Thyroid gland (tissue), 4 donors: ENCODE measurements at regions not wholly inside any gene's neighbourhood (a gene's known extent, or its start where the extent isn't known, plus 50 kb on each side); places are given as distances from the start of the nearest gene placed in this dataset.

Source experiments
- DNase-seq, 2 donors: peaks; one replicate each; pipeline ENCODE4 v3.0.0-alpha.2; 2019
- H3K27ac ChIP-seq, 3 donors: fragments of 200-600 bp; sonication (generic); 1 replicate in 2 of 3; 2 replicates in 1 of 3; pipeline ENCODE4 v1.5.1; 2016 to 2019; ENCODE audit warnings: mild to moderate bottlenecking in 1 of 3, moderate library complexity in 1 of 3
- H3K27me3 ChIP-seq: fragments of 200-600 bp; sonication (generic); one replicate; pipeline ENCODE4 v1.5.1; 2019
- H3K36me3 ChIP-seq, 2 donors: fragments of 200-600 bp; sonication (generic); one replicate each; pipeline ENCODE4 v1.5.1; 2016 to 2019
- H3K4me1 ChIP-seq, 2 donors: fragments of 200-600 bp; sonication (generic); one replicate each; pipeline ENCODE4 v1.5.1; 2017 to 2019
- H3K4me3 ChIP-seq, 3 donors: fragments of 200-600 bp; sonication (generic); replicated peaks in 1 of 3; 1 replicate in 2 of 3; 2 replicates in 1 of 3; pipeline ENCODE4 v1.5.1; 2016; ENCODE audit warnings: mild to moderate bottlenecking in 1 of 3
- H3K9me3 ChIP-seq: fragments of 200-600 bp; sonication (generic); one replicate; pipeline ENCODE4 v1.5.1; 2017
- POLR2A ChIP-seq, 2 donors: fragments of 450-650 bp; IDR thresholded peaks; one replicate each; pipeline ENCODE4 v1.6.1; 2017; ENCODE audit warnings: antibody characterized with exemption in 2 of 2, mild to moderate bottlenecking in 2 of 2, moderate library complexity in 1 of 2
- WGBS, 2 donors: methylation state at CpG; one replicate each; pipeline ENCODE4 v1.1.5; 2017; 5-methylcytosine and 5-hydroxymethylcytosine counted together
- intact Hi-C: fragments of 100-400 bp; cut with DNase I; formaldehyde crosslinking; loops from one replicate; pipeline ENCODE4 v1.15.1; 2023
- TF ChIP-seq, protein P1 (sequence below), 6 experiments: fragments of 200-600 bp in 3 of 6; fragments of 450-650 bp in 3 of 6; sonication (generic) in 3 of 6; IDR thresholded peaks; one replicate each; pipeline ENCODE4 v1.5.1; 2016 to 2019; ENCODE audit warnings: antibody characterized with exemption in 6 of 6, mild to moderate bottlenecking in 2 of 6, inconsistent platforms in 1 of 6, moderate library complexity in 1 of 6

DNA sequence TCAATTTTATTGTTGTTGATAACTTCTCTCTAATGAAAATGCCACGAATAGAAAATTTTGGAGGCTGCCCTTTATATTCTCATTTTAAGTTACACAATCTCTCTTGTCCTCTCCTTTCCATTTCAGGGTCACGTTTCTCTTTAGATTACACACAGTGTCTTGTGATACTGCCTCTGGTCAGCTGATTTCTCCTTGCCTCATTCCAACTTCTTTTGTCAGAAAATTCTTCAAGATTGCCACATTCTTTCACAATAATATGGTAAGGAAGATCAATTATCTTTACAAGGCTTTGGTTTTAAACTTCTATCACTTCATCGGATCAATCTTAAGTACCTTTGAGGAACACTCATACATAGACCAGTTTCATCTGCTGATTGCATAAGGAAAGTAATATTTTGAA lies 370.3 kb downstream of the RFPL4B start:
- no peak for DNase-seq
- Histone ChIP-seq H3K4me1 (no peaks in the 10 kb centered on the region), H3K27ac (no peak overlapping the region), H3K4me3 (no peak overlapping the region), H3K27me3 (no peaks in the 10 kb centered on the region), H3K36me3 (no peaks in the 10 kb centered on the region), H3K9me3 (no peaks in the 10 kb centered on the region)
- TF ChIP-seq POLR2A (IDR thresholded peaks at IDR 0.05), result no peak
- TF ChIP-seq, protein P1, sequence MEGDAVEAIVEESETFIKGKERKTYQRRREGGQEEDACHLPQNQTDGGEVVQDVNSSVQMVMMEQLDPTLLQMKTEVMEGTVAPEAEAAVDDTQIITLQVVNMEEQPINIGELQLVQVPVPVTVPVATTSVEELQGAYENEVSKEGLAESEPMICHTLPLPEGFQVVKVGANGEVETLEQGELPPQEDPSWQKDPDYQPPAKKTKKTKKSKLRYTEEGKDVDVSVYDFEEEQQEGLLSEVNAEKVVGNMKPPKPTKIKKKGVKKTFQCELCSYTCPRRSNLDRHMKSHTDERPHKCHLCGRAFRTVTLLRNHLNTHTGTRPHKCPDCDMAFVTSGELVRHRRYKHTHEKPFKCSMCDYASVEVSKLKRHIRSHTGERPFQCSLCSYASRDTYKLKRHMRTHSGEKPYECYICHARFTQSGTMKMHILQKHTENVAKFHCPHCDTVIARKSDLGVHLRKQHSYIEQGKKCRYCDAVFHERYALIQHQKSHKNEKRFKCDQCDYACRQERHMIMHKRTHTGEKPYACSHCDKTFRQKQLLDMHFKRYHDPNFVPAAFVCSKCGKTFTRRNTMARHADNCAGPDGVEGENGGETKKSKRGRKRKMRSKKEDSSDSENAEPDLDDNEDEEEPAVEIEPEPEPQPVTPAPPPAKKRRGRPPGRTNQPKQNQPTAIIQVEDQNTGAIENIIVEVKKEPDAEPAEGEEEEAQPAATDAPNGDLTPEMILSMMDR (IDR thresholded peaks at IDR 0.05), result no peak
- 86% methylated on average over 3 of the region's 3 CpGs for WGBS, 2 donors
- intact Hi-C loops, result no loop called here

DNA sequence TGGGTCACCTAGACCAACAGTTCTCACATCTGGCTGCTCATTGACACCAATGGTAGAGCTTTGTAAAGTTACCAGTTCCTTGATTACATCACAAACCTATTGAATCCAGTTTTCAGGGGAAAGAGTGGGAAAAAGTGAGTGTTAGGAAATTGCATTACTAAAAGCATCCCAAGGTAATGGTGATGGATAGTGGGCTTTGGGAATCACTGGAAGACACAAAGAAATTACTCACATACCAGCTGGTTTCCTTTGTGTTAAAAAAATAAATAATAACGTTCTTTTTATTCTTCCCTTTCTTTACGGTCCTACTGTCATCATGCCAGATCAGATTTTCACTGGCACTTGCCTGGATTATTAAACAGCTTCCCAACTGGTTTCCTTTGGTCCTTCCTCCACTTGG lies 370.7 kb downstream of the RFPL4B start:
- no peaks in the 10 kb centered on the region for H3K4me1 ChIP-seq
- H3K36me3 ChIP-seq, result no peaks in the 10 kb centered on the region
- H3K27me3 ChIP-seq, result no peaks in the 10 kb centered on the region
- DNase-seq, result no peak
- no peak overlapping the region for H3K27ac ChIP-seq
- TF ChIP-seq POLR2A (IDR thresholded peaks at IDR 0.05), result no peak
- no peak overlapping the region for H3K4me3 ChIP-seq
- H3K9me3 ChIP-seq, result no peaks in the 10 kb centered on the region
- intact Hi-C loops, result no loop called here
- WGBS, 2 donors, result 73 to 77% methylated on average over 2 of the region's 2 CpGs

DNA sequence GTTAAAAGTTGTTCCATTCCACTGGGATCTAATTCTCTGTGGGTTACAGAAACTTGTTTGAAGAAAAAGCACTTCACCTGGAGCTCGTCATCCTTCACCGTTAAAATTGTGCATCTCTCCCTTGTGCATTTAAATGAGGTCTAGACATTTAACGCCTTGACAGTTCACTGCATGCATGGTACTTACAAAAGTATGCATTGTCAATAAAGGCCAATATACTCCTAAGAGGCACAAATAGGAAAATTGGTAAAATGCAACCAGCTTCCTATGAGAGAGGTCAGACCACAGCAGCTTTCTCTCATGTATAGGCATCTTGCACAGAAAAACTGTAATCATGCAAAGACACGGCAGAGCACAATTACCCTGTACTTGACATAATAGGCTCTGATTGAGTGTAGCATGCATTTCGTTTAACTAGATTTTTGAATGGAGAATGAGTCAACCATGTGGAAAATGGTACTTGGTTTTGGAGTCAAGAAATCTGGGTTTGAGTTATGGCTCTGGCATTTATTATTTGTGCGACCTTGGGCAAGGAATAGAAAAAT lies 378.5 kb downstream of the RFPL4B start:
- 61 to 67% methylated on average over 6 of the region's 6 CpGs for WGBS, 2 donors
- Histone ChIP-seq H3K27me3 (no peaks in the 10 kb centered on the region), H3K4me1 (no peaks in the 10 kb centered on the region), H3K27ac (no peak overlapping the region), H3K9me3 (no peaks in the 10 kb centered on the region), H3K36me3 (no peaks in the 10 kb centered on the region), H3K4me3 (no peak overlapping the region)
- DNase-seq, result no peak
- no peak for TF ChIP-seq POLR2A (IDR thresholded peaks at IDR 0.05)
- TF ChIP-seq, protein P1 (IDR thresholded peaks at IDR 0.05), result no peak
- intact Hi-C loops, result no loop called here

DNA sequence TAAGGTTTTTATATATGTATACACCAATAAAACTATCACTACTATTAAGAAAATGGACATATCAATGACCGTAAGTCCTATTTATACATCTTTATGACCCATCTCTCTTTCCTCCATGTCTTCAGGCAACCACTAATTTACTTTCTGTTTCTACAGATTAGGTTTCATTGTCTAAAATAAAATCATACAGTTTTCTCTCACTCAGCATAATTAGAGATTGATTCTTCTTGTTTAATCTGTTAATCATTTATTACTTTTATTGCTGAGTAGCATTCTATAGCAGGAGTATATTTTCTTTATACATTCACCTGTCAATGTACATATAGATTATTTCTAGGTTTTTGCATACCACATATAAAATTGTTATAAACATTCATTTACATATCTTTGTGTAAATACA lies 388.0 kb downstream of the RFPL4B start:
- no peak for DNase-seq
- H3K27me3 ChIP-seq, result no peaks in the 10 kb centered on the region
- WGBS, 2 donors, result 95 to 97% methylated on average over 1 of the region's 1 CpG
- no peaks in the 10 kb centered on the region for H3K9me3 ChIP-seq
- TF ChIP-seq, protein P1 (IDR thresholded peaks at IDR 0.05), result no peak
- no peak for TF ChIP-seq POLR2A (IDR thresholded peaks at IDR 0.05)
- no peaks in the 10 kb centered on the region for H3K36me3 ChIP-seq
- H3K4me3 ChIP-seq, result no peak overlapping the region
- H3K4me1 ChIP-seq, result no peaks in the 10 kb centered on the region
- H3K27ac ChIP-seq, result no peak overlapping the region
- intact Hi-C loops, result no loop called here

DNA sequence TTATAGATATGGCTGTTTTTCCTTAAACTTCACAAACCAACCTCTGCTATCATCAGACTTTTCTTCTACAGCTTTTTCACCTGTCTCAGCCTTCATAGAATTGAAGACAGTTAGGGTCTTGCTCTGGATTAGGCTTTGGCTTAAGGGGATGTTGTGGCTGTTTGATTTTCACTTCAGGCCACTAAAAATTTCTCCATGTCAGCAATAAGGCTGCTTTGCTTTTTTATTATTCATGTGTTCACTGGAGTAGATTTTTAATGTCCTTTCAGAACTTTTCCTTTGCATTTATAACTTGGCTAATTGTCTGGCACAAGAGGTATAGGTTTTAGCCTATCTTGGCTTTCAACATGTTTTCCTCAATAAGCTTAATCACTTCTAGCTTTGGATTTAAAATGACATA lies 392.6 kb downstream of the RFPL4B start:
- intact Hi-C loops, result no loop called here
- no peak for DNase-seq
- H3K36me3 ChIP-seq, result no peaks in the 10 kb centered on the region

More for the DNA sequence above, 392.6 kb downstream of the RFPL4B start:
- Histone ChIP-seq H3K27ac (no peak overlapping the region), H3K4me1 (no peaks in the 10 kb centered on the region), H3K4me3 (no peak overlapping the region), H3K9me3 (no peaks in the 10 kb centered on the region), H3K27me3 (no peaks in the 10 kb centered on the region)
- TF ChIP-seq POLR2A (IDR thresholded peaks at IDR 0.05), result no peak
- TF ChIP-seq, protein P1 (IDR thresholded peaks at IDR 0.05), result no peak
